Right lobe of liver (tissue), 6 donors: ENCODE measurements at regions not wholly inside any gene's neighbourhood (a gene's known extent, or its start where the extent isn't known, plus 50 kb on each side); places are given as distances from the start of the nearest gene placed in this dataset.

Source experiments
- ATAC-seq, 4 donors: fragments of 200-7000 bp; cut with Tn5 transposase; one replicate each; pipeline ENCODE4 v1.9.1; 2020; ENCODE audit warnings: mild to moderate bottlenecking in 4 of 4, moderate library complexity in 4 of 4
- DNase-seq, 3 donors: peaks; one replicate each; pipeline ENCODE4 v3.0.0-alpha.2; 2020
- H3K27ac ChIP-seq, 3 donors: fragments of 200-600 bp; one replicate each; pipeline ENCODE4 v1.8.0; 2022
- H3K27me3 ChIP-seq, 2 donors: fragments of 200-600 bp; one replicate each; pipeline ENCODE4 v1.8.0; 2022
- H3K36me3 ChIP-seq, 4 donors: fragments of 200-600 bp; sonication (generic) in 1 of 4; one replicate each; pipeline versions ENCODE4 v1.5.1 to v1.8.0; 2017 to 2022; ENCODE audit warnings: control low read depth in 1 of 4
- H3K4me1 ChIP-seq, 4 donors: fragments of 200-600 bp; sonication (generic) in 1 of 4; one replicate each; pipeline versions ENCODE4 v1.5.1 to v1.8.0; 2017 to 2022; ENCODE audit warnings: control low read depth in 1 of 4
- H3K4me3 ChIP-seq, 3 donors: fragments of 200-600 bp; one replicate each; pipeline ENCODE4 v1.8.0; 2022
- H3K9me3 ChIP-seq, 4 donors: fragments of 200-600 bp; sonication (generic) in 1 of 4; one replicate each; pipeline versions ENCODE4 v1.5.1 to v1.8.0; 2017 to 2022; ENCODE audit warnings: control low read depth in 1 of 4
- POLR2A ChIP-seq: fragments of 450-650 bp; IDR thresholded peaks from one replicate; pipeline ENCODE4 v1.6.1; 2017; ENCODE audit warnings: antibody characterized with exemption, mild to moderate bottlenecking
- WGBS: methylation state at CpG from one replicate; pipeline ENCODE4 v1.1.6; 2018; ENCODE audit warnings: low coverage, low lambda C conversion rate; ENCODE audit not compliant: insufficient coverage; ENCODE audit errors: missing lambda C conversion rate; 5-methylcytosine and 5-hydroxymethylcytosine counted together
- intact Hi-C, 2 donors: fragments of 100-400 bp; cut with DNase I; formaldehyde crosslinking; loops; one replicate each; pipeline versions ENCODE4 v1.11.2 to v1.14.1; 2022
- TF ChIP-seq, protein P1 (sequence below), 4 donors: fragments of 200-600 bp in 3 of 4; fragments of 450-650 bp in 1 of 4; IDR thresholded peaks; one replicate each; pipeline versions ENCODE4 v1.5.1 to v1.8.0; 2016 to 2022; ENCODE audit warnings: antibody characterized with exemption in 4 of 4, mild to moderate bottlenecking in 2 of 4
- donor health status: DM: no; HTN: yes; CAD: no.
- donor health status: DM: no; HTN: no; CAD: no.
- donor health status: DM: no; HTN: no; CAD: no.
- donor health status: DM: no; HTN: yes; CAD: no.
- donor health status: DM: no; HTN: yes; CAD: no.

DNA sequence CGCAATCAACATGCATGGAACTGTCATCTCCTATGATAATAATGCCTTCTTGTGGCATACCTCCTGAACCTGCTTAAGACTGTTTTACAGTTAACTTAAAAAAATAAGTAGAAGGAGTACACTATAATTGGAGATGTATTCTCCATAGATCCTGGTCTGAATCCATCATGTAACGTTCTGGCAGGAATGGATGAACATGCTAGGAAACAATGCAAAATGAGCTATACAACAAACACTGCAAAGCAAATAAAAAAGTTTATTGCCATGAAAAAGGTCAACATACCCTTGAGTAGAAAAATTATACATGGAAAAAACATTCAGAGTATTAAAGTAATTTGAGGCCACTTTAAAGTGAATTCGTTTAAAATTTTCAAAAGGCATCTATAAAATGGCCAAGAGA, 71.5 kb upstream of the SCN7A start:
- no peak overlapping the region for H3K27ac ChIP-seq
- no peaks in the 10 kb centered on the region for H3K36me3 ChIP-seq
- no peaks in the 10 kb centered on the region for H3K4me1 ChIP-seq
- no peaks in the 10 kb centered on the region for H3K9me3 ChIP-seq
- no peak for TF ChIP-seq POLR2A
- TF ChIP-seq, protein P1, sequence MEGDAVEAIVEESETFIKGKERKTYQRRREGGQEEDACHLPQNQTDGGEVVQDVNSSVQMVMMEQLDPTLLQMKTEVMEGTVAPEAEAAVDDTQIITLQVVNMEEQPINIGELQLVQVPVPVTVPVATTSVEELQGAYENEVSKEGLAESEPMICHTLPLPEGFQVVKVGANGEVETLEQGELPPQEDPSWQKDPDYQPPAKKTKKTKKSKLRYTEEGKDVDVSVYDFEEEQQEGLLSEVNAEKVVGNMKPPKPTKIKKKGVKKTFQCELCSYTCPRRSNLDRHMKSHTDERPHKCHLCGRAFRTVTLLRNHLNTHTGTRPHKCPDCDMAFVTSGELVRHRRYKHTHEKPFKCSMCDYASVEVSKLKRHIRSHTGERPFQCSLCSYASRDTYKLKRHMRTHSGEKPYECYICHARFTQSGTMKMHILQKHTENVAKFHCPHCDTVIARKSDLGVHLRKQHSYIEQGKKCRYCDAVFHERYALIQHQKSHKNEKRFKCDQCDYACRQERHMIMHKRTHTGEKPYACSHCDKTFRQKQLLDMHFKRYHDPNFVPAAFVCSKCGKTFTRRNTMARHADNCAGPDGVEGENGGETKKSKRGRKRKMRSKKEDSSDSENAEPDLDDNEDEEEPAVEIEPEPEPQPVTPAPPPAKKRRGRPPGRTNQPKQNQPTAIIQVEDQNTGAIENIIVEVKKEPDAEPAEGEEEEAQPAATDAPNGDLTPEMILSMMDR (IDR thresholded peaks at IDR 0.05) = no peak
- intact Hi-C loops = no loop called here
- no peaks in the 10 kb centered on the region for H3K27me3 ChIP-seq
- DNase-seq (no peak), ATAC-seq (no peak)
- 68% methylated on average over 3 of the region's 3 CpGs for WGBS
- no peak overlapping the region for H3K4me3 ChIP-seq

DNA sequence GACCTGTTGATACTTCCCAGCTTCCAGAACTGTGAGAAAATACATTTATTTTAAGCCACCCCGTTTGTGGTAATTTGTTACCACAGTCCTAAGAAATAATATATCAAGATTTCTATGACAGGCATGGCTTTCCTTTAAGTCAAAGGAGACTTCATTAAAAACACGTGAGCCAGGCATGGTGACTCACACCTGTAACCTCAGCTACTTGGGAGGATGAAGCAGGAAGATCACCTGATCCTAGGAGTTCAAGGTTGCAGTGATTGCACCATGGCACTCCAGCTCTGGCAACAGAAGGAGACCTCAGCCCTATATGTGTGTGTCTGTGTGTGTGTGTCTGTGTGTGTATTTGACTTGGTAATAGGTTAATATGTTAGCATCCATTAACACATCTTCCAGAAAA, 69.8 kb upstream of the SCN7A start:
- Histone ChIP-seq H3K36me3 (no peaks in the 10 kb centered on the region), H3K27me3 (no peaks in the 10 kb centered on the region), H3K4me1 (no peaks in the 10 kb centered on the region), H3K27ac (no peak overlapping the region), H3K4me3 (no peak overlapping the region), H3K9me3 (no peaks in the 10 kb centered on the region)
- intact Hi-C loops = no loop called here
- ATAC-seq (no peak), DNase-seq (no peak)
- WGBS = 51% methylated on average over 2 of the region's 2 CpGs
- TF ChIP-seq, protein P1 (IDR thresholded peaks at IDR 0.05) = no peak
- no peak for TF ChIP-seq POLR2A

DNA sequence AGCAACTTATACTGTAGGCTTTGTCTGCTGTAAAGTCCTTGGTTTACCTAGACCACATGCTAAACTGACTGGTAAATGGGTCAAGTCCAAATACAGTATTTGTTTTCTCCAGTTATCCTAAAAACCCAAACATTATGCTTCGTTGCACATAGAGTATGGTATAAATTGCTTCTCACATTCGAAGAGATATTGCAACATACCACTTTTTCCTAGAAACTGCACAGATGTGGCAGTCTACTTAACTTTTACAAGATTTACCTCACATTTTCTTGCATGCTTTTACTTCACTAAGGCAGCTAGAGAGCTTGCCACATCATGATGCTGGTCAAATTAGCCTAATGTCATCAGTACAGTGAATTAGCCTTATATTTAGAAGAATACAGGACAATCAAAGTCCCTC, 66.0 kb upstream of the SCN7A start:
- ATAC-seq (no peak), DNase-seq (no peak)
- Histone ChIP-seq H3K27me3 (no peaks in the 10 kb centered on the region), H3K4me1 (no peaks in the 10 kb centered on the region), H3K27ac (no peak overlapping the region), H3K36me3 (no peaks in the 10 kb centered on the region), H3K4me3 (no peak overlapping the region), H3K9me3 (no peaks in the 10 kb centered on the region)
- WGBS = 27% methylated on average over 2 of the region's 2 CpGs
- intact Hi-C loops = no loop called here
- TF ChIP-seq POLR2A = no peak
- TF ChIP-seq, protein P1 (IDR thresholded peaks at IDR 0.05) = no peak

DNA sequence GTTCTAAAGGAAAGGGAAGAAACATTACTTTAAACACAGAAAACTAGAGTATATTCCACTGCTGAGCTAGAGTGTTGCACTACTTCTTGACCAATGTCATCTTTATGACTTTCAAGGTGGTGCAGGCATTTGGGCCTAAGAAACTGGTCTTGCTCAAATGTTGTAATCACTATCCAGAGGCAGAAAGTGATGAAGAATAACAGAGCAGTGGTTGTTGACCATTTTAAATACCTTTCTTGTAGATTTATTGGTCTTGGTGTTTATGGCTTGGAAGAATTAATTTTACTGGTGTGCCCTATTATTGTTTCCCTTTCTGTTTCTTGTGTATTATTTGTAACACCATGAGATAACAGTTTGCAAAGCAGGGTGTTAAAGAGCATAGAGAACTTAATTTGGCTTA, 56.9 kb upstream of the SCN7A start:
- no peak for TF ChIP-seq POLR2A
- TF ChIP-seq, protein P1 (IDR thresholded peaks at IDR 0.05) = no peak
- Histone ChIP-seq H3K9me3 (no peaks in the 10 kb centered on the region), H3K4me1 (no peaks in the 10 kb centered on the region), H3K36me3 (no peaks in the 10 kb centered on the region), H3K27me3 (no peaks in the 10 kb centered on the region), H3K4me3 (no peak overlapping the region), H3K27ac (no peak overlapping the region)
- DNase-seq (no peak), ATAC-seq (no peak)
- intact Hi-C loops = no loop called here

DNA sequence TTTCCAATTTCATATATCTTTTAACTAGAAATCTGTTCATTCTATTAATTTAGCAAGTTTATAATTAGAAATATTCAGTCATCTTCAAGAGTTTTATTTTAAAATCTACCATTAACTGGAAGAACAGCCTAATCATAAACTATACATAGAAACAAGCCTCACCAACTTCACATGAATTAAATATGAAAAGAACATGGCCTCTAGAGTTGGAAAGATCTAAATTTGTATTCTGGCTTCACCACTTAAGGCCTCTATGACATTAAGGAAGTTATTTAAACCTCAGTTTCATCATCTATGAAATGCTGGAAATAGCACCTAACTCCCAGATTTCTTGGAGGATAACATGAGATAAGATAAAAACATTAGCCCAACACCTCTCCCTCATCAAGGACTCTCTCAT, 51.4 kb upstream of the SCN7A start:
- intact Hi-C loops = no loop called here
- no peak overlapping the region for H3K4me3 ChIP-seq
- H3K27me3 ChIP-seq = no peaks in the 10 kb centered on the region
- no peak for TF ChIP-seq POLR2A
- TF ChIP-seq, protein P1 (IDR thresholded peaks at IDR 0.05) = no peak
- ATAC-seq (no peak), DNase-seq (no peak)
- no peaks in the 10 kb centered on the region for H3K9me3 ChIP-seq
- H3K27ac ChIP-seq = no peak overlapping the region
- H3K4me1 ChIP-seq = no peaks in the 10 kb centered on the region
- H3K36me3 ChIP-seq = no peaks in the 10 kb centered on the region
